Body of pancreas (tissue), 4 donors: ENCODE measurements at regions not wholly inside any gene's neighbourhood (a gene's known extent, or its start where the extent isn't known, plus 50 kb on each side); places are given as distances from the start of the nearest gene placed in this dataset.

Source experiments
- ATAC-seq: fragments of 150-250 bp; one replicate; pipeline ENCODE4 v1.9.1; 2016
- DNase-seq, 4 donors: peaks; one replicate each; pipeline ENCODE4 v3.0.0-alpha.2; 2019
- H3K27ac ChIP-seq, 4 donors: fragments of 200-600 bp; sonication (generic); 1 replicate in 3 of 4; 2 replicates in 1 of 4; pipeline versions ENCODE4 v1.5.1 to v1.6.1; 2016 to 2019; ENCODE audit warnings: mild to moderate bottlenecking in 1 of 4, mixed read lengths in 1 of 4, moderate library complexity in 1 of 4
- H3K27me3 ChIP-seq, 2 donors: fragments of 200-600 bp; sonication (generic); one replicate each; pipeline ENCODE4 v1.6.0; 2016; ENCODE audit warnings: mild to moderate bottlenecking in 1 of 2
- H3K36me3 ChIP-seq, 2 donors: fragments of 200-600 bp; sonication (generic); replicated peaks in 1 of 2; 2 replicates each; pipeline ENCODE4 v1.5.1; 2016; ENCODE audit warnings: low read depth in 2 of 2; ENCODE audit not compliant: insufficient read depth in 1 of 2
- H3K4me1 ChIP-seq: fragments of 200-600 bp; sonication (generic); one replicate; pipeline ENCODE4 v1.6.0; 2016
- H3K4me3 ChIP-seq, 2 donors: fragments of 200-600 bp; sonication (generic); 1 replicate in 1 of 2; 2 replicates in 1 of 2; pipeline ENCODE4 v1.5.1; 2016 to 2019
- H3K9me3 ChIP-seq, 3 donors: fragments of 200-600 bp; sonication (generic); 1 replicate in 2 of 3; 2 replicates in 1 of 3; pipeline ENCODE4 v1.5.1; 2016
- POLR2A ChIP-seq, 3 donors: fragments of 450-650 bp; IDR thresholded peaks; one replicate each; pipeline ENCODE4 v1.6.1; 2016; ENCODE audit warnings: antibody characterized with exemption in 3 of 3, mild to moderate bottlenecking in 2 of 3
- WGBS, 2 donors: methylation state at CpG; one replicate each; pipeline ENCODE4 v1.1.5; 2017; 5-methylcytosine and 5-hydroxymethylcytosine counted together
- intact Hi-C: fragments of 100-400 bp; cut with DNase I; formaldehyde crosslinking; loops from one replicate; pipeline ENCODE4 v1.15.1; 2023
- TF ChIP-seq, protein P1 (sequence below), 7 experiments: fragments of 450-650 bp in 4 of 7; fragments of 200-600 bp in 3 of 7; sonication (generic) in 3 of 7; IDR thresholded peaks; one replicate each; pipeline ENCODE4 v1.5.1; 2016 to 2019; ENCODE audit warnings: antibody characterized with exemption in 7 of 7

DNA sequence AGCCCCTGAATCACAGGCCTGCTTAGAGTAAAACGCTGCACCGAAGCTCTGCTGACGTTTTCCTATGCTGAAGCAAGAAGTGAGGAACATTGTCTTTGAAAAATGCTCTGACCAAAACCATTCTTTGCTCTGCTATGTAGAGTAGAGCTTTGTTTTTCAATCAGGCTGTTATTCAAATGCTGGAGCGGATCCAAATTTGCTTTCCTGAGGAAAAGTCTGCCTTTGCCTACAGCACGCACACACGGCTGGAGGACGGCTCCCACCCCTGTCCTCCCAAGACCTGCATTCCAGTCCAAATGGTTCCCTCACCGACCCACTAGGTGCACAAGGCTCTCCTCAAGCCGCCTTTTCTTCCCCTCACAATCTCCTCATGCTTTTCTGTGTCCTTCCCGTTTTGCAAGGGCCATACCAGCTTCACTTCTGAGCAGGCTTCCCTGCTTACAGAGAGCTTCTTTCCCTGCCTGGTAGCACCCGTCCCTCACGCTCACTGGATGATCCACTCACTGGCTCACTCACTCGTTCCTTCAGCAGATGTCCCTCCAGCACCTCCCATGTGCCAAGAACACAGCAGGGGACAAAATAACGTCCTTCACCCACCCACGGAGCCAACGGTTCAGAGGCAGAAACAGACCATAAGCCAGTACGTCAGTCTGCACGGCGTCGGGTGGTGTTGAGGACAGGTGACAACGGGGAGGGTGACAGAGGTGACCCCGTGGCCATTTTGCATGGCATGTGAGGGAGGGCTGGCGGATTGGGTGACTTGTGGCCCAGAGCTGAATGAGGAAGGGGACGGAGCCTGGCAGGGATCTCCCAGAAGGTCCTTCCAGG, 137.9 kb upstream of the NEDD9 start:
- no peak for ATAC-seq
- intact Hi-C loops, result no loop called here
- no peaks in the 10 kb centered on the region for H3K27me3 ChIP-seq
- no peak for DNase-seq
- no peaks in the 10 kb centered on the region for H3K9me3 ChIP-seq
- H3K27ac ChIP-seq, result peak overlapping the region; percentile 4 to 42 (median 22)
- no peak overlapping the region for H3K4me3 ChIP-seq
- H3K4me1 ChIP-seq, result peaks cover 24% of the 10 kb centered on the region
- no peak for TF ChIP-seq POLR2A (IDR thresholded peaks at IDR 0.05)
- TF ChIP-seq, protein P1, sequence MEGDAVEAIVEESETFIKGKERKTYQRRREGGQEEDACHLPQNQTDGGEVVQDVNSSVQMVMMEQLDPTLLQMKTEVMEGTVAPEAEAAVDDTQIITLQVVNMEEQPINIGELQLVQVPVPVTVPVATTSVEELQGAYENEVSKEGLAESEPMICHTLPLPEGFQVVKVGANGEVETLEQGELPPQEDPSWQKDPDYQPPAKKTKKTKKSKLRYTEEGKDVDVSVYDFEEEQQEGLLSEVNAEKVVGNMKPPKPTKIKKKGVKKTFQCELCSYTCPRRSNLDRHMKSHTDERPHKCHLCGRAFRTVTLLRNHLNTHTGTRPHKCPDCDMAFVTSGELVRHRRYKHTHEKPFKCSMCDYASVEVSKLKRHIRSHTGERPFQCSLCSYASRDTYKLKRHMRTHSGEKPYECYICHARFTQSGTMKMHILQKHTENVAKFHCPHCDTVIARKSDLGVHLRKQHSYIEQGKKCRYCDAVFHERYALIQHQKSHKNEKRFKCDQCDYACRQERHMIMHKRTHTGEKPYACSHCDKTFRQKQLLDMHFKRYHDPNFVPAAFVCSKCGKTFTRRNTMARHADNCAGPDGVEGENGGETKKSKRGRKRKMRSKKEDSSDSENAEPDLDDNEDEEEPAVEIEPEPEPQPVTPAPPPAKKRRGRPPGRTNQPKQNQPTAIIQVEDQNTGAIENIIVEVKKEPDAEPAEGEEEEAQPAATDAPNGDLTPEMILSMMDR (IDR thresholded peaks at IDR 0.05), result no peak
- WGBS, 2 donors, result 69 to 70% methylated on average over 24 of the region's 24 CpGs
- H3K36me3 ChIP-seq, result no peaks in the 10 kb centered on the region

DNA sequence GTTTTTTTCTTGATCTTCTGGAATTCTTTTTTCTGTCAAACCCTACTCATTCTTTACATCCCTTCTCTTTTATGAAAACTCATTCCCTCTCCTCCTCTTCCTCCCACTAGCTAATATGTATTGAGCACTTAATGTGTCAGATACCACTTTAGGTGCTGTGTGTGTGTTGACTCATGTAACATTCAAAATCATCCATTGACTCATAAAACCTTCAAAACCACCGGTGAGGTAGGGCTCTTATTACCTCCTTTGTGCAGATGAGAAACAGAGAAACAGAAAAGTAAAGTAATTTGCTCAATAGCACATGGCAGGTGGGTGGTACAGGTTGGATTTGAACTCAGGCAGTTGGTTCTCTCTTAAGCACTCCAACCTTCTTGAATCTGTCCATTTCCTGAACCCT, 136.3 kb upstream of the NEDD9 start:
- H3K4me3 ChIP-seq, result no peak overlapping the region
- WGBS, 2 donors, result 46 to 52% methylated on average over 1 of the region's 1 CpG
- H3K36me3 ChIP-seq, result no peaks in the 10 kb centered on the region
- TF ChIP-seq POLR2A (IDR thresholded peaks at IDR 0.05), result no peak
- TF ChIP-seq, protein P1 (IDR thresholded peaks at IDR 0.05), result no peak
- no peaks in the 10 kb centered on the region for H3K27me3 ChIP-seq
- peak overlapping the region in 2 of 4 donors; percentile 71 to 75 for H3K27ac ChIP-seq
- intact Hi-C loops, result no loop called here
- DNase-seq (no peak), ATAC-seq (no peak)
- H3K4me1 ChIP-seq, result peaks cover 40% of the 10 kb centered on the region
- H3K9me3 ChIP-seq, result no peaks in the 10 kb centered on the region

DNA sequence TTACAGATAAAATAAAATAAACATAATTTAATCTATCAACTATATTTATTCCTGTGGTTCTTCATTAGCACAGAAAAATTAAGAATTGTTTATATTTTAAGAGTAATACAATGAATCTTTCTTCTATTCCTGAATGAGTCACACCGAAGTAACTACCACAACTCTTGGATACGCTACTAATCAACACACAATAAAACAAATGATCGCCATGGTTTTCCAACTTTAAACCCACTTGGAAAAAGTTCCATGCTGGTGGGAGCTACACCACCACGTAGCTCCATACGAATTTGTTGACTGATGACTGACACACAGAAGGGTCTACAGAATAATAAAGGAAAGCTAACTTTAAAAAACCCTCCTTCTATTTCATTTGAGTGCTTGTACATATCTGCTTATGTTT, 135.8 kb upstream of the NEDD9 start:
- H3K36me3 ChIP-seq, result no peaks in the 10 kb centered on the region
- TF ChIP-seq, protein P1 (IDR thresholded peaks at IDR 0.05), result no peak
- no peak for TF ChIP-seq POLR2A (IDR thresholded peaks at IDR 0.05)
- peak overlapping the region in 3 of 4 donors; percentile 49 to 75 (median 71) for H3K27ac ChIP-seq
- intact Hi-C loops, result no loop called here
- ATAC-seq (no peak), DNase-seq (no peak)
- no peak overlapping the region for H3K4me3 ChIP-seq
- 80 to 84% methylated on average over 5 of the region's 5 CpGs for WGBS, 2 donors
- peaks cover 40% of the 10 kb centered on the region for H3K4me1 ChIP-seq
- no peaks in the 10 kb centered on the region for H3K27me3 ChIP-seq
- no peaks in the 10 kb centered on the region for H3K9me3 ChIP-seq

DNA sequence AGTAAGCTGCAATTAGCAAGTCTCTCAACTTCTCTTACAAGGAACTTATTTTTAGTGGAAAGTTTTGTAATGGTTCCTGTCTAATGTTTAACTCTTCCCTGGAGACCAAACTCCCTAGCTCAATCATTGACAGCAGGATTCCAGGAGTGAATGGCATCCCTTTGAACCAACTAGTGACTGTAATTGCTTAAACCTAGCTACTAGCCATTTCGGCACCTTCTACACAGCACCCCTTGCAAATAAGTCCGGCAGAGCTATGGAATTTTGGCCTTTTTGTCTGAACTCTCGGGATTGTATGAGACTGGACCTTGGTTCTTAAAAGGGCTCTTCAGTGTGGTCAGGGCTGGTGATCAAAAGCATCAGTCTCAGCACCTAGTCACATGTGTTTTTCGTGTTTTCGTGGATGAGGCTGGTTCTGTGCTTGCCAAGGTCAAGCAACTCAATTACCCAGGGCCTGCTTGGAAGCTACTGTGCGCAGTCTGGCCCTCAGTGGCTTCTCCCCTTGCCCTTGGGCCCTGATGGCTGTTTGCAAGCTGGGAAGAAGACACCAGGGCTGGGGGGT, 135.3 kb upstream of the NEDD9 start:
- H3K4me1 ChIP-seq, result peaks cover 40% of the 10 kb centered on the region
- no peaks in the 10 kb centered on the region for H3K36me3 ChIP-seq
- H3K27me3 ChIP-seq, result no peaks in the 10 kb centered on the region
- ATAC-seq, result peak; percentile 76
- 48 to 53% methylated on average over 5 to 6 of the region's 6 CpGs for WGBS, 2 donors
- intact Hi-C loops, result no loop called here
- TF ChIP-seq, protein P1 (IDR thresholded peaks at IDR 0.05), result no peak
- TF ChIP-seq POLR2A (IDR thresholded peaks at IDR 0.05), result peak in 1 of 3 donors; percentile 13
- H3K27ac ChIP-seq, result peak overlapping the region; percentile 50 to 75 (median 69)
- peak in 1 of 4 donors; percentile 44 for DNase-seq
- no peaks in the 10 kb centered on the region for H3K9me3 ChIP-seq
- H3K4me3 ChIP-seq, result no peak overlapping the region
